ENCODE measurements at regions not wholly inside any gene's neighbourhood (a gene's known extent, or its start where the extent isn't known, plus 50 kb on each side); places are given as distances from the start of the nearest gene placed in this dataset.

DNA sequence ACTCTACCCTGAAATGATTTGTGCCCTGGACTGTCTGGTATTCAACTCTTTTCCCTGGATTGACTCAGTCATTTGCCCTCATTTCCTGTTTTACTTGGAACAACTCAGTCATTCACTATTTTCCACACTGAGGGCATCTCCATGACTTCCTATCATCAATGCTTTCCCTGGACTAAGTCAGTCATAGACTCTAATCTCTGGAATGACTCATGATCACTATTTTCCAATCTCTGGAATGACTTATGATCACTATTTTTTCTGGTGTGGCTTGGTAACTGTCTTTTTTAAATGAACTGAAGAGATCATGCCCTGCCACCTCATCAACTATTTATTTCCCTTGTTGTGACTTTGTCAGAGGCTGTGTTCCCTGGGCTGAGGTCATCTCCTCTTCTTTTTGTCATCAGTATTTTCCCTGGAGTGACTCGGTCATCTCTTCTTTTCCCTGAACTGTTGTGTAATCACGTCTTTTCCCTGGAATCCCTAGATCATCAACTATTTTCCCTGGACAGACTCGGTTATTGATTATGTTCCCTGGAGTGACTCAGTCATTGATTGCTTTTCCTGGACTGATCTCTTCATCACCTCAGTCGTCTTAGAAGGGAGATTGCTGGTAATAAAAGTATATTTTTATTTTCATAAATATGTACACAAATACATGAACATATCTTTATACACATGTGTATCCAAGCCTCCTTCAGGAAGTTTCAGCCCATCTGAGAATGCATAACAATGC, 327.1 kb upstream of the VCX start:
- TF ChIP-seq, protein P1, sequence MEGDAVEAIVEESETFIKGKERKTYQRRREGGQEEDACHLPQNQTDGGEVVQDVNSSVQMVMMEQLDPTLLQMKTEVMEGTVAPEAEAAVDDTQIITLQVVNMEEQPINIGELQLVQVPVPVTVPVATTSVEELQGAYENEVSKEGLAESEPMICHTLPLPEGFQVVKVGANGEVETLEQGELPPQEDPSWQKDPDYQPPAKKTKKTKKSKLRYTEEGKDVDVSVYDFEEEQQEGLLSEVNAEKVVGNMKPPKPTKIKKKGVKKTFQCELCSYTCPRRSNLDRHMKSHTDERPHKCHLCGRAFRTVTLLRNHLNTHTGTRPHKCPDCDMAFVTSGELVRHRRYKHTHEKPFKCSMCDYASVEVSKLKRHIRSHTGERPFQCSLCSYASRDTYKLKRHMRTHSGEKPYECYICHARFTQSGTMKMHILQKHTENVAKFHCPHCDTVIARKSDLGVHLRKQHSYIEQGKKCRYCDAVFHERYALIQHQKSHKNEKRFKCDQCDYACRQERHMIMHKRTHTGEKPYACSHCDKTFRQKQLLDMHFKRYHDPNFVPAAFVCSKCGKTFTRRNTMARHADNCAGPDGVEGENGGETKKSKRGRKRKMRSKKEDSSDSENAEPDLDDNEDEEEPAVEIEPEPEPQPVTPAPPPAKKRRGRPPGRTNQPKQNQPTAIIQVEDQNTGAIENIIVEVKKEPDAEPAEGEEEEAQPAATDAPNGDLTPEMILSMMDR (IDR thresholded peaks at IDR 0.05; ENCODE audit: insufficient read depth, low read length), result no peak
- TF ChIP-seq POLR2AphosphoS5 (IDR thresholded peaks at IDR 0.05; ENCODE audit: low read depth) (no peak), SPI1 (IDR thresholded peaks at IDR 0.05; ENCODE audit: borderline replicate concordance, low read depth) (no peak)
- TF ChIP-seq, protein P2, sequence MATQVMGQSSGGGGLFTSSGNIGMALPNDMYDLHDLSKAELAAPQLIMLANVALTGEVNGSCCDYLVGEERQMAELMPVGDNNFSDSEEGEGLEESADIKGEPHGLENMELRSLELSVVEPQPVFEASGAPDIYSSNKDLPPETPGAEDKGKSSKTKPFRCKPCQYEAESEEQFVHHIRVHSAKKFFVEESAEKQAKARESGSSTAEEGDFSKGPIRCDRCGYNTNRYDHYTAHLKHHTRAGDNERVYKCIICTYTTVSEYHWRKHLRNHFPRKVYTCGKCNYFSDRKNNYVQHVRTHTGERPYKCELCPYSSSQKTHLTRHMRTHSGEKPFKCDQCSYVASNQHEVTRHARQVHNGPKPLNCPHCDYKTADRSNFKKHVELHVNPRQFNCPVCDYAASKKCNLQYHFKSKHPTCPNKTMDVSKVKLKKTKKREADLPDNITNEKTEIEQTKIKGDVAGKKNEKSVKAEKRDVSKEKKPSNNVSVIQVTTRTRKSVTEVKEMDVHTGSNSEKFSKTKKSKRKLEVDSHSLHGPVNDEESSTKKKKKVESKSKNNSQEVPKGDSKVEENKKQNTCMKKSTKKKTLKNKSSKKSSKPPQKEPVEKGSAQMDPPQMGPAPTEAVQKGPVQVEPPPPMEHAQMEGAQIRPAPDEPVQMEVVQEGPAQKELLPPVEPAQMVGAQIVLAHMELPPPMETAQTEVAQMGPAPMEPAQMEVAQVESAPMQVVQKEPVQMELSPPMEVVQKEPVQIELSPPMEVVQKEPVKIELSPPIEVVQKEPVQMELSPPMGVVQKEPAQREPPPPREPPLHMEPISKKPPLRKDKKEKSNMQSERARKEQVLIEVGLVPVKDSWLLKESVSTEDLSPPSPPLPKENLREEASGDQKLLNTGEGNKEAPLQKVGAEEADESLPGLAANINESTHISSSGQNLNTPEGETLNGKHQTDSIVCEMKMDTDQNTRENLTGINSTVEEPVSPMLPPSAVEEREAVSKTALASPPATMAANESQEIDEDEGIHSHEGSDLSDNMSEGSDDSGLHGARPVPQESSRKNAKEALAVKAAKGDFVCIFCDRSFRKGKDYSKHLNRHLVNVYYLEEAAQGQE (IDR thresholded peaks at IDR 0.05; ENCODE audit: insufficient replicate concordance, low read depth), result no peak
